OCI-LY1 (cell line): ENCODE measurements at regions not wholly inside any gene's neighbourhood (a gene's known extent, or its start where the extent isn't known, plus 50 kb on each side); places are given as distances from the start of the nearest gene placed in this dataset.
"Not testable (repeated sequence)": the region's sequence is repeated elsewhere in the genome, so short reads cannot be mapped to it uniquely, and the experiment has no call there.

Source experiments
- H2AFZ ChIP-seq: fragments of 200-600 bp; sonication (generic), shearing (Covaris generic); 2 replicates; pipeline ENCODE4 v1.6.0; 2014; ENCODE audit warnings: antibody characterized with exemption, mild to moderate bottlenecking, low read length
- H3F3A ChIP-seq: fragments of 200-600 bp; sonication (generic), shearing (Covaris generic); 2 replicates; pipeline ENCODE4 v1.6.0; 2014; ENCODE audit warnings: mild to moderate bottlenecking, antibody characterized with exemption, low read length, moderate library complexity; ENCODE audit not compliant: insufficient read depth
- H3K27ac ChIP-seq: fragments of 200-600 bp; sonication (generic); 2 replicates; pipeline ENCODE4 v1.5.1; 2014; ENCODE audit warnings: low read length, mixed run types, mild to moderate bottlenecking, low read depth; ENCODE audit not compliant: poor library complexity, severe bottlenecking
- H3K27me3 ChIP-seq: fragments of 200-600 bp; sonication (generic); 2 replicates; pipeline ENCODE4 v1.6.0; 2014; ENCODE audit warnings: antibody characterized with exemption, mild to moderate bottlenecking, low read length, moderate library complexity; ENCODE audit not compliant: insufficient read depth
- H3K36me3 ChIP-seq: fragments of 200-600 bp; sonication (generic); 2 replicates; pipeline ENCODE4 v1.6.1; 2014; ENCODE audit warnings: mild to moderate bottlenecking, antibody characterized with exemption, low read length, moderate library complexity, mixed read lengths; ENCODE audit not compliant: insufficient read depth
- H3K4me1 ChIP-seq: fragments of 200-600 bp; sonication (generic); 2 replicates; pipeline ENCODE4 v1.5.1; 2014; ENCODE audit warnings: mild to moderate bottlenecking, low read length, moderate library complexity; ENCODE audit not compliant: insufficient read depth, severe bottlenecking
- H3K4me2 ChIP-seq: fragments of 200-600 bp; sonication (generic), shearing (Covaris generic); 2 replicates; pipeline ENCODE4 v1.6.1; 2014; ENCODE audit warnings: low read length
- H3K4me3 ChIP-seq: fragments of 200-600 bp; sonication (generic); 2 replicates; pipeline ENCODE4 v1.5.1; 2014; ENCODE audit warnings: low read length, low read depth, mild to moderate bottlenecking, mixed read lengths; ENCODE audit not compliant: poor library complexity, severe bottlenecking
- H3K79me2 ChIP-seq: fragments of 200-600 bp; shearing (Covaris generic); 2 replicates; pipeline ENCODE4 v1.6.1; 2016; ENCODE audit warnings: mixed run types, low read length, mixed read lengths; ENCODE audit not compliant: insufficient read depth
- H3K9ac ChIP-seq: fragments of 200-600 bp; sonication (generic), shearing (Covaris generic); 2 replicates; pipeline ENCODE4 v1.6.1; 2014; ENCODE audit warnings: mild to moderate bottlenecking, low read length, mixed read lengths
- H3K9me2 ChIP-seq: fragments of 200-600 bp; sonication (generic), shearing (Covaris generic); 2 replicates; pipeline ENCODE4 v1.6.1; 2014; ENCODE audit warnings: low read depth, mild to moderate bottlenecking, low read length, mixed read lengths
- H3K9me3 ChIP-seq: fragments of 200-600 bp; shearing (Covaris generic); 2 replicates; pipeline ENCODE4 v1.6.1; 2014; ENCODE audit warnings: low read length, mixed read lengths
- H4K20me1 ChIP-seq: fragments of 200-600 bp; sonication (generic), shearing (Covaris generic); 2 replicates; pipeline ENCODE4 v1.6.0; 2016; ENCODE audit warnings: mild to moderate bottlenecking, low read length; ENCODE audit not compliant: insufficient read depth
- EZH2 ChIP-seq: fragments of 200-600 bp; sonication (generic), shearing (Covaris generic); IDR thresholded peaks from 2 replicates; pipeline ENCODE4 v1.8.0; 2017; ENCODE audit warnings: borderline replicate concordance, mixed run types, mild to moderate bottlenecking, antibody characterized with exemption, low read length, moderate library complexity, mixed read lengths
- TF ChIP-seq, protein P1 (sequence below): fragments of 200-600 bp; sonication (generic), shearing (Covaris generic); IDR thresholded peaks from 2 replicates; pipeline ENCODE4 v1.5.1; 2017; ENCODE audit warnings: mild to moderate bottlenecking, antibody characterized with exemption, low read length, moderate library complexity, mixed read lengths

DNA sequence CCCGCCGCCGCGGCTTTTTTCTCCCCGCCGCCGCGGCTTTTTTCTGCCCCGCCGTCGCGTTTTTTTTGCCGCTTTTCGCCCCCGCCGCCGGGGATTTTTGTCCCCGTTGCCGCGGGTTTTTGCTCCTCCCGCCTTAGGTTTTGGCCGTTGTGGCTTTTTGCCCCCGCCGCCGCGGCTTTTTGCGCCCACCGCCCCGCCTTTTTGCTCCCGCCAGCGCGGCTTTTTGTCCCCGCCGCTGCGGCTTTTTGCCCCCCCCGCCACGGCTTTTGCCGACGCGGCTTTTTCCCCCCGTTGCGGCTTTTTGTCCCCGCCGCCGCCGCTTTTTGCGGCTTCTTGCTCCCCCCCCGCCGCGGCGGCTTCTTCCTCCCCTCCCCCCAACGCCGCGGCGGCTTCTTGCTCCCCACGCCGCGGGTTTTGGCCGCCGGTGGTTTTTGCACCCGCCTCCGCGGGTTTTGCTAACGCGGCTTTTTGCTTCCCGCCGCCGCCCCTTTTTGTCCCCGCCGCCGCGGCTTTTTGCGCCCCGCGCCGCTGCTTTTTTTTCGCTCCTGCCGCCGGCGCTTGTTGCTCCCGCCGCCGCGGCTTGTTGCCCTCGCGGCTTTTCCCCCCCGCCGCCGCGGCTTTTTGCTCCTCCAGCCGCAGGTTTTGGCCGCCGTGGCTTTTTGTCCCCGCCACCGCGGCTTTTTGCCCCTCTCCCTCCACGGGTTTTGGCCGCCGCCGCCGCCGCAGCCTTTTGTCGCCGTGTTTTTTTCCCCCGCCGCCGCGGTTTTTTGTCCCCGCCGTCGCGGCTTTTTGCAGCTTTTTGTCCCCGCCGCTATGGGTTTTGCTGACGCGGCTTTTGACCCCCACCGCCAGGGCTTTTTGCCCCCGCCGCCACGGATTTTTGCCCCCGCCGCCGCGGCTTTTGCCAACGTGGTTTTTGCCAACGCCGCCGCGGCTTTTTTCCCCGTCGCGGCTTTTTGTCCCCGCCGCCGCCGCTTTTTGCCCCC, 150.3 kb downstream of the KCNJ18 start:
- H3K9me3 ChIP-seq: no peaks in the 10 kb centered on the region
- no peaks in the 10 kb centered on the region for H3K36me3 ChIP-seq
- H3K4me2 ChIP-seq: no peak overlapping the region
- no peaks in the 10 kb centered on the region for H4K20me1 ChIP-seq
- H3K27me3 ChIP-seq: no peaks in the 10 kb centered on the region
- H3K79me2 ChIP-seq: no peaks in the 10 kb centered on the region
- no peaks in the 10 kb centered on the region for H3K9me2 ChIP-seq
- no peaks in the 10 kb centered on the region for H3K4me1 ChIP-seq
- no peak for TF ChIP-seq EZH2
- TF ChIP-seq, protein P1, sequence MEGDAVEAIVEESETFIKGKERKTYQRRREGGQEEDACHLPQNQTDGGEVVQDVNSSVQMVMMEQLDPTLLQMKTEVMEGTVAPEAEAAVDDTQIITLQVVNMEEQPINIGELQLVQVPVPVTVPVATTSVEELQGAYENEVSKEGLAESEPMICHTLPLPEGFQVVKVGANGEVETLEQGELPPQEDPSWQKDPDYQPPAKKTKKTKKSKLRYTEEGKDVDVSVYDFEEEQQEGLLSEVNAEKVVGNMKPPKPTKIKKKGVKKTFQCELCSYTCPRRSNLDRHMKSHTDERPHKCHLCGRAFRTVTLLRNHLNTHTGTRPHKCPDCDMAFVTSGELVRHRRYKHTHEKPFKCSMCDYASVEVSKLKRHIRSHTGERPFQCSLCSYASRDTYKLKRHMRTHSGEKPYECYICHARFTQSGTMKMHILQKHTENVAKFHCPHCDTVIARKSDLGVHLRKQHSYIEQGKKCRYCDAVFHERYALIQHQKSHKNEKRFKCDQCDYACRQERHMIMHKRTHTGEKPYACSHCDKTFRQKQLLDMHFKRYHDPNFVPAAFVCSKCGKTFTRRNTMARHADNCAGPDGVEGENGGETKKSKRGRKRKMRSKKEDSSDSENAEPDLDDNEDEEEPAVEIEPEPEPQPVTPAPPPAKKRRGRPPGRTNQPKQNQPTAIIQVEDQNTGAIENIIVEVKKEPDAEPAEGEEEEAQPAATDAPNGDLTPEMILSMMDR: no peak
- H3F3A ChIP-seq: no peaks in the 10 kb centered on the region
- no peak overlapping the region for H2AFZ ChIP-seq
- H3K9ac ChIP-seq: no peak overlapping the region
- no peak overlapping the region for H3K4me3 ChIP-seq
- no peak overlapping the region for H3K27ac ChIP-seq

DNA sequence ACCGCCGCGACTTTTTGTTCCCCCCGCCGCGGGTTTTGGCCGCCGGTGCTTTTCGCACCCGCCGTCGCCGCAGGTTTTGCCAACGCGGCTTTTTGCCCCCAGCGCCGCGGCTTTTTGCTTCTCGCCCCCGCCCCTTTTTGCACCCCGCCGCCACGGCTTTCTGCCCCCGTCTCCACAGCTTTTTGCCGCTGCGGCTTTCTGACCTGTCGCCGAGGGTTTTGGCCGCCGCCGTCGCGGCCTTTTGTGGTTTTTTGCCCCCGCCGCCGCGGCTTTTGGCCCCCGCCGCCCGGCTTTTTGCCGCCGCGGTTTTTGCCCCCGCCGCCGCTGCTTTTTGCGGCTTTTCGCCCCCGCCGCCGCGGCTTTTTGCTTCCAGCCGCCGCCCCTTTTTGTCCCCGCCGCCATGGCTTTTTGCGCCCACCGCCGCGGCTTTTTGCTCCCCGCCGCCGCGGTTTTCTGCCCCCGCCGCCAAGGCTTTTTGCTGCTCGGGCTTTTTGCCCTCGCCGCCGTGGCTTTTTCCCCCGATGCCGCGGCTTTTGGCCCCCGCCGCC, 151.1 kb downstream of the KCNJ18 start:
- no peaks in the 10 kb centered on the region for H3K79me2 ChIP-seq
- H2AFZ ChIP-seq: no peak overlapping the region
- no peaks in the 10 kb centered on the region for H3K4me1 ChIP-seq
- H3K36me3 ChIP-seq: no peaks in the 10 kb centered on the region
- no peaks in the 10 kb centered on the region for H3F3A ChIP-seq
- no peaks in the 10 kb centered on the region for H3K9me3 ChIP-seq
- no peaks in the 10 kb centered on the region for H3K27me3 ChIP-seq
- H3K9me2 ChIP-seq: no peaks in the 10 kb centered on the region
- H3K27ac ChIP-seq: no peak overlapping the region
- no peak overlapping the region for H3K4me3 ChIP-seq
- H3K4me2 ChIP-seq: no peak overlapping the region
- TF ChIP-seq, protein P1: no peak
- TF ChIP-seq EZH2: no peak
- H3K9ac ChIP-seq: no peak overlapping the region
- H4K20me1 ChIP-seq: no peaks in the 10 kb centered on the region

DNA sequence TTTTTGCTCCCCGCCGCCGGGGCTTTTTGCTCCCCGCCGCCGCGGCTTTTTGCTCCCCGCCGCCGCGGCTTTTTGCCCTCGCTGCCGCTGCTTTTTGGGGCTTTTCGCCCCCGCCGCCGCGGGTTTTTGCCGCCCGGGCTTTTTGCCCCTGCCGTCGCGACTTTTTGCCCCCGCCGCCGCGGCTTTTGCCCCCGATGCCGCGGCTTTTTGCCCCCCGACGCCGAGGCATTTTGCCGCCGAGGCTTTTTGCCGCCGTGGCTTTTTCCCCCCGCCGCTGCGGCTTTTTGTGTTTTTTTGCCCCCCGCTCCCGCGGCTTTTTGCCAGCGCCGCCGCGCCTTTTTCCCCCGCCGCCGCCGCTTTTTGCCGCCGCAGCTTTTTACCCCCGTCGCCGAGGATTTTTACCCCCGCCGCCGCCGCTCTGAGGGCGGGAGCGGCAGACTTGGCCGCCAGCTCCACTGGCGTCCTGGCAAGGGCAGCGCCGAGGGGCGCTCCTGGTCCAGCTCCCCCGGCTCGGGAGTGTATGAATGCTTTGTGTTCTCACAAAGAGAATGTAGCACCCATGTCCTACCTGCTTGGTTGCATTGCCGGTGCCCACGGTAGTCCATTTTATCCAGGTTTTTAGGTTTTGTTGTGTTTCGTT, 151.7 kb downstream of the KCNJ18 start:
- no peaks in the 10 kb centered on the region for H3K79me2 ChIP-seq
- no peaks in the 10 kb centered on the region for H3K36me3 ChIP-seq
- no peak overlapping the region for H2AFZ ChIP-seq
- no peaks in the 10 kb centered on the region for H3K9me3 ChIP-seq
- H3K9ac ChIP-seq: no peak overlapping the region
- no peak overlapping the region for H3K27ac ChIP-seq
- TF ChIP-seq EZH2: no peak
- TF ChIP-seq, protein P1: no peak
- H3K4me3 ChIP-seq: no peak overlapping the region
- no peaks in the 10 kb centered on the region for H3F3A ChIP-seq
- H3K9me2 ChIP-seq: no peaks in the 10 kb centered on the region
- no peaks in the 10 kb centered on the region for H4K20me1 ChIP-seq
- H3K4me1 ChIP-seq: no peaks in the 10 kb centered on the region
- H3K4me2 ChIP-seq: no peak overlapping the region
- no peaks in the 10 kb centered on the region for H3K27me3 ChIP-seq

DNA sequence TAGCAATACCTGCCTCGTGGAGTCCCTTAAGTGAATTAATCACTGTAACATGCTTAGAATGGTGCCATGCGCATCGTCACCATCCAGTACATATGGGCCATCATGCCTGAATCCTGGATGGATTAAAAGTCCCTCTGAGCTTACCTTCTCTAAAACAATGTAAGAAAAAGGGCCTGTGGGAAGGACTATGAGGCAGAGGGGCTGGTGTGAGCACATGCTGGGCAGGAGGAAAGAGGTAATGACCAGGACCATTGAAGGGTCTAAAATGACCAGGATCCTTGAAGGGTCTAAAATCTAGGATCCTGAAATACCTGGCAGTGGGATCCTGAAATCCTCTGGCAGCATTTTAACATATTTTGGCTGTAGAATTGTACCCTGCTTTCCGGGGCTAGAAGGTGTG, 156.2 kb downstream of the KCNJ18 start:
- H4K20me1 ChIP-seq, H3K4me2 ChIP-seq, H3F3A ChIP-seq, H3K4me3 ChIP-seq, H2AFZ ChIP-seq, H3K4me1 ChIP-seq, H3K27me3 ChIP-seq, H3K36me3 ChIP-seq, H3K9me3 ChIP-seq, H3K9me2 ChIP-seq, H3K27ac ChIP-seq, H3K79me2 ChIP-seq, H3K9ac ChIP-seq: not testable (repeated sequence)

DNA sequence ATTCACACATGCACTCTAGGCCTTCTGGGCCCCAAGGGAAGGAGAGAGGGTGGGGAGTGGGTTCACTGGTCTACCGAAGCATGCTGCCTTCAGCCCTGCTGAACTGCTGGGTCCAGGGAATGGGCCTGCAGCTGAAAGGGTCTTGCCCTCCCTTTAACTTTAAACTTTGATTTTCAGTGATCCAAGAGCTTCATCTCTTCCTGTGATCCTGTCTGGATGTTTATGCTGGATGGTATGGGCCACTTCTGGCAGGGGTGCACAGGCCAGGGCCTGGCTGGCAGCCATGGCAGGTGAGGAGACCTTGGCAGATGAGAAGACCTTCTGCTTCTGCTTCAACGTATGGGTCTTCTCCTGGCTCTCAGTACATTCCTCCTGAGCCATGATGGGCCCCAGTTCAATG, 156.7 kb downstream of the KCNJ18 start:
- H3K36me3 ChIP-seq, H3K9me3 ChIP-seq, H4K20me1 ChIP-seq, H3K79me2 ChIP-seq, H3K9me2 ChIP-seq, H3K27me3 ChIP-seq, H3K4me3 ChIP-seq, H3K4me1 ChIP-seq, H3K9ac ChIP-seq, H3F3A ChIP-seq, H2AFZ ChIP-seq, H3K4me2 ChIP-seq, H3K27ac ChIP-seq: not testable (repeated sequence)
